B cell (primary cell): ENCODE measurements at regions not wholly inside any gene's neighbourhood (a gene's known extent, or its start where the extent isn't known, plus 50 kb on each side); places are given as distances from the start of the nearest gene placed in this dataset.

Experiments
- ATAC-seq: fragments of 200-7000 bp; cut with Tn5 transposase; one replicate; pipeline ENCODE4 v1.10.0; 2021; ENCODE audit warnings: low read depth, mild to moderate bottlenecking, moderate number of reproducible peaks, moderate library complexity
- CTCF ChIA-PET: fragments of 350-600 bp; sonication (Branson Sonifier 250); formaldehyde crosslinking; loops from one replicate; lab custom pipeline; 2021; ENCODE audit warnings: antibody characterized with exemption, inconsistent platforms; lab: Charles Lee
- POLR2A ChIA-PET: fragments of 350-600 bp; sonication (Branson Sonifier 250); formaldehyde crosslinking; loops from one replicate; lab custom pipeline; 2021; ENCODE audit warnings: antibody characterized with exemption; lab: Charles Lee
- DNase-seq: peaks from one replicate; pipeline ENCODE4 v3.0.0; 2013
- H2AFZ ChIP-seq: 2 replicates; pipeline ENCODE4 v1.6.1; 2012; ENCODE audit warnings: mild to moderate bottlenecking, low read depth, low read length; ENCODE audit not compliant: insufficient read depth, poor library complexity, severe bottlenecking
- H3K27ac ChIP-seq, 2 donors: 1 replicate in 1 of 2; 2 replicates in 1 of 2; pipeline ENCODE4 v1.5.1; 2012 to 2013; ENCODE audit warnings: low read length in 2 of 2, mild to moderate bottlenecking in 2 of 2, moderate library complexity in 1 of 2
- H3K27me3 ChIP-seq, 4 experiments: fragments of 200-600 bp in 1 of 4; sonication (generic) in 1 of 4; replicated peaks in 1 of 4; 1 replicate in 2 of 4; 2 replicates in 2 of 4; pipeline versions ENCODE4 v1.6.1 to v1.7.0; 2013 to 2016; ENCODE audit warnings: low read length in 3 of 4, mild to moderate bottlenecking in 2 of 4, mixed read lengths in 1 of 4, moderate library complexity in 1 of 4; ENCODE audit not compliant: insufficient read depth in 4 of 4, control insufficient read depth in 3 of 4; ENCODE audit errors: control extremely low read depth in 1 of 4
- H3K36me3 ChIP-seq, 2 experiments: replicated peaks in 1 of 2; 1 replicate in 1 of 2; 2 replicates in 1 of 2; pipeline versions ENCODE4 v1.6.1 to v1.7.1; 2013; ENCODE audit warnings: low read length in 1 of 2; ENCODE audit not compliant: insufficient read depth in 2 of 2, control insufficient read depth in 1 of 2; ENCODE audit errors: control extremely low read depth in 1 of 2, extremely low read depth in 1 of 2
- H3K4me1 ChIP-seq, 2 donors: fragments of 200-600 bp in 1 of 2; sonication (generic) in 1 of 2; 1 replicate in 1 of 2; 2 replicates in 1 of 2; pipeline versions ENCODE4 v1.5.1 to v1.6.1; 2013 to 2017; ENCODE audit warnings: low read length in 2 of 2; ENCODE audit not compliant: control insufficient read depth in 2 of 2, insufficient read depth in 2 of 2
- H3K4me2 ChIP-seq: replicated peaks from 2 replicates; pipeline ENCODE3; 2012; ENCODE audit warnings: mild to moderate bottlenecking, low read depth, low read length; ENCODE audit not compliant: poor library complexity, severe bottlenecking
- H3K4me3 ChIP-seq, 5 experiments: fragments of 200-600 bp in 1 of 5; sonication (generic) in 1 of 5; 1 replicate in 3 of 5; 2 replicates in 2 of 5; pipeline versions ENCODE4 v1.5.1 to v1.7.0; 2011 to 2016; ENCODE audit warnings: low read length in 4 of 5, mild to moderate bottlenecking in 4 of 5, low read depth in 2 of 5, control low read depth in 1 of 5, moderate library complexity in 1 of 5; ENCODE audit not compliant: insufficient read depth in 1 of 5; ENCODE audit errors: control extremely low read depth in 1 of 5, extremely low read depth in 1 of 5
- H3K79me2 ChIP-seq: fragments of 200-600 bp; sonication (generic); one replicate; pipeline ENCODE4 v1.6.0; 2016; ENCODE audit warnings: low read length; ENCODE audit not compliant: control insufficient read depth, insufficient read depth
- H3K9ac ChIP-seq: fragments of 200-600 bp; sonication (generic); 2 replicates; pipeline ENCODE4 v1.6.1; 2017; ENCODE audit warnings: mild to moderate bottlenecking, low read length, moderate library complexity
- H3K9me3 ChIP-seq, 3 donors: one replicate each; pipeline versions ENCODE4 v1.6.1 to v1.7.1; 2013; ENCODE audit warnings: low read length in 2 of 3; ENCODE audit not compliant: control insufficient read depth in 2 of 3, insufficient read depth in 1 of 3; ENCODE audit errors: control extremely low read depth in 1 of 3
- H4K20me1 ChIP-seq: 2 replicates; pipeline ENCODE4 v1.6.0; 2012; ENCODE audit warnings: mild to moderate bottlenecking, low read length; ENCODE audit not compliant: insufficient read depth, control insufficient read depth, poor library complexity, severe bottlenecking
- H3K27ac Mint-ChIP-seq: one replicate; pipeline ENCODE4 v1.8.0; 2021; ENCODE audit warnings: mixed read lengths
- H3K27me3 Mint-ChIP-seq: one replicate; pipeline ENCODE4 v1.8.0; 2021; ENCODE audit warnings: mixed read lengths
- H3K4me1 Mint-ChIP-seq: one replicate; pipeline ENCODE4 v1.8.0; 2021; ENCODE audit warnings: mixed read lengths
- H3K4me3 Mint-ChIP-seq: one replicate; pipeline ENCODE4 v1.8.0; 2021; ENCODE audit warnings: mixed read lengths
- H3K9me3 Mint-ChIP-seq: one replicate; pipeline ENCODE4 v1.8.0; 2022; ENCODE audit warnings: mixed read lengths; ENCODE audit not compliant: insufficient read depth
- CTCF ChIP-seq: fragments of 200-600 bp; IDR thresholded peaks from one replicate; pipeline ENCODE4 v1.8.0; 2022; ENCODE audit warnings: antibody characterized with exemption, mild to moderate bottlenecking
- EZH2 ChIP-seq: IDR thresholded peaks from 2 replicates; pipeline ENCODE4 v1.6.1; 2012; ENCODE audit warnings: borderline replicate concordance, low read depth, mild to moderate bottlenecking, moderate library complexity, low read length; ENCODE audit not compliant: insufficient read depth, poor library complexity, severe bottlenecking
- WGBS: methylation state at CpG from one replicate; pipeline ENCODE4 v1.1.5; 2013; ENCODE audit warnings: missing lambda C conversion rate; ENCODE audit not compliant: insufficient coverage; 5-methylcytosine and 5-hydroxymethylcytosine counted together
- intact Hi-C: fragments of 100-400 bp; cut with micrococcal nuclease; formaldehyde crosslinking; loops from one replicate; pipeline ENCODE4 v1.10.0; 2022

GRCh38 chr6:81486234-81486633 is 266.2 kb downstream of the TENT5A start:
- no peak for ATAC-seq
- POLR2A ChIA-PET = no interaction called here
- WGBS = no CpG with 5 or more reads among the region's 1 CpG

GRCh38 chr6:81485395-81485794 is 267.1 kb downstream of the TENT5A start:
- Histone ChIP-seq H3K79me2 (no peaks in the 10 kb centered on the region), H3K4me2 (no peak overlapping the region), H3K4me1 (no peaks in the 10 kb centered on the region), H3K4me3 (no peak overlapping the region), H3K27ac (no peak overlapping the region), H2AFZ (no peak overlapping the region), H4K20me1 (no peaks in the 10 kb centered on the region), H3K36me3 (no peaks in the 10 kb centered on the region), H3K9ac (no peak overlapping the region), H3K9me3 (no peaks in the 10 kb centered on the region), H3K27me3 (no peaks in the 10 kb centered on the region)
- H3K4me3 Mint-ChIP-seq = no peak overlapping the region
- no peaks in the 10 kb centered on the region for H3K27me3 Mint-ChIP-seq
- H3K27ac Mint-ChIP-seq = no peak overlapping the region
- ChIA-PET CTCF (no interaction called here), POLR2A (no interaction called here)
- DNase-seq = no peak
- TF ChIP-seq CTCF (no peak), EZH2 (no peak)
- H3K4me1 Mint-ChIP-seq = no peaks in the 10 kb centered on the region
- ATAC-seq = no peak
- intact Hi-C loops = no loop called here
- H3K9me3 Mint-ChIP-seq = peaks cover 3% of the 10 kb centered on the region

More at GRCh38 chr6:81486234-81486633, 266.2 kb downstream of the TENT5A start:
- Histone ChIP-seq H3K4me1 (no peaks in the 10 kb centered on the region), H3K9ac (no peak overlapping the region), H3K79me2 (no peaks in the 10 kb centered on the region), H3K4me3 (no peak overlapping the region), H3K27me3 (no peaks in the 10 kb centered on the region), H3K4me2 (no peak overlapping the region), H3K27ac (no peak overlapping the region), H3K9me3 (no peaks in the 10 kb centered on the region), H3K36me3 (no peaks in the 10 kb centered on the region), H4K20me1 (no peaks in the 10 kb centered on the region), H2AFZ (no peak overlapping the region)
- intact Hi-C loops = no loop called here
- H3K4me3 Mint-ChIP-seq = no peak overlapping the region
- peaks cover 3% of the 10 kb centered on the region for H3K9me3 Mint-ChIP-seq
- H3K27ac Mint-ChIP-seq = no peak overlapping the region
- CTCF ChIA-PET = no interaction called here
- H3K27me3 Mint-ChIP-seq = no peaks in the 10 kb centered on the region
- DNase-seq = no peak
- TF ChIP-seq EZH2 (no peak), CTCF (no peak)
- H3K4me1 Mint-ChIP-seq = no peaks in the 10 kb centered on the region
